ENCODE measurements at regions not wholly inside any gene's neighbourhood (a gene's known extent, or its start where the extent isn't known, plus 50 kb on each side); places are given as distances from the start of the nearest gene placed in this dataset.

- Mint-ChIP-seq H3K27me3 (ENCODE audit: insufficient read depth, low read depth, poor library complexity) (peaks cover 1% of the 10 kb centered on the region), H3K4me1 (peaks cover 9% of the 10 kb centered on the region), H3K9me3 (peaks cover 23% of the 10 kb centered on the region), H3K27ac (no peak overlapping the region), H3K4me3 (no peak overlapping the region), H3K36me3 (ENCODE audit: low read depth) (peaks cover 8% of the 10 kb centered on the region; the same call in 2 of the 3 replicates)
- no peak overlapping the region for H3K4me3 ChIP-seq
- no peak overlapping the region for H3K27ac ChIP-seq (ENCODE audit: low read depth)
- TF ChIP-seq EZH2phosphoT487 (IDR thresholded peaks at IDR 0.05; ENCODE audit: unreplicated experiment) (no peak), JUNB (IDR thresholded peaks at IDR 0.05; ENCODE audit: unreplicated experiment) (no peak), CTCF (conservative IDR thresholded peaks at IDR 0.05; ENCODE audit: low read depth in 2 of 2) (no peak), ZNF114 (CRISPR knock-in tag; IDR thresholded peaks at IDR 0.05) (no peak), ZNF331 (CRISPR knock-in tag; IDR thresholded peaks at IDR 0.05; ENCODE audit: low read depth) (no peak), POLR2AphosphoS5 (IDR thresholded peaks at IDR 0.05; ENCODE audit: low read depth) (no peak), ETS1 (IDR thresholded peaks at IDR 0.05) (no peak)
- H3K36me3 ChIP-seq (ENCODE audit: insufficient read depth) = no peaks in the 10 kb centered on the region
- H2AFZ ChIP-seq = no peak overlapping the region
- H3F3A ChIP-seq (replicated peaks; ENCODE audit: low read depth) = no peaks in the 10 kb centered on the region
- no peaks in the 10 kb centered on the region for H3K27me3 ChIP-seq (ENCODE audit: insufficient read depth)
- no peaks in the 10 kb centered on the region for H3K79me2 ChIP-seq (replicated peaks; ENCODE audit: insufficient read depth)
- H4K20me1 ChIP-seq (replicated peaks; ENCODE audit: insufficient read depth) = no peaks in the 10 kb centered on the region
- H3K4me2 ChIP-seq = no peak overlapping the region
- no peaks in the 10 kb centered on the region for H3K4me1 ChIP-seq (ENCODE audit: insufficient read depth)
- DNase-seq (ENCODE audit: low spot score) = no peak
- no peak for ATAC-seq
- H3K9me2 ChIP-seq (ENCODE audit: insufficient read depth) = no peaks in the 10 kb centered on the region
Measured at GRCh38 chr15:25587616-25588340, 149.0 kb upstream of the UBE3A start.

GRCh38 chr15:25582886-25583285, 144.1 kb upstream of the UBE3A start:
- Histone ChIP-seq H4K20me1 (replicated peaks; ENCODE audit: insufficient read depth) (no peaks in the 10 kb centered on the region), H3K79me2 (replicated peaks; ENCODE audit: insufficient read depth) (no peaks in the 10 kb centered on the region), H3K9me2 (ENCODE audit: insufficient read depth) (no peaks in the 10 kb centered on the region; the same call in 1 of the 2 replicates), H3K27ac (ENCODE audit: low read depth) (no peak overlapping the region), H2AFZ (peak overlapping the region; percentile 75; the same call in 1 of the 2 replicates), H3K36me3 (ENCODE audit: insufficient read depth) (no peaks in the 10 kb centered on the region), H3K27me3 (ENCODE audit: insufficient read depth) (no peaks in the 10 kb centered on the region), H3K4me1 (ENCODE audit: insufficient read depth) (no peaks in the 10 kb centered on the region), H3K4me2 (no peak overlapping the region), H3F3A (replicated peaks; ENCODE audit: low read depth) (no peaks in the 10 kb centered on the region), H3K4me3 (no peak overlapping the region)
- ATAC-seq = no peak
- peaks cover 12% of the 10 kb centered on the region; the same call in 2 of the 3 replicates for H3K9me3 Mint-ChIP-seq
- no peak for DNase-seq (ENCODE audit: low spot score)
- no peak overlapping the region for H3K27ac Mint-ChIP-seq
- no peak overlapping the region for H3K4me3 Mint-ChIP-seq
- H3K4me1 Mint-ChIP-seq = peaks cover 9% of the 10 kb centered on the region
- no peaks in the 10 kb centered on the region for H3K27me3 Mint-ChIP-seq (ENCODE audit: insufficient read depth, low read depth, poor library complexity)
- H3K36me3 Mint-ChIP-seq (ENCODE audit: low read depth) = peaks cover 4% of the 10 kb centered on the region; the same call in 1 of the 3 replicates
- TF ChIP-seq CTCF (conservative IDR thresholded peaks at IDR 0.05; ENCODE audit: low read depth in 2 of 2) (no peak), CREB1 (CRISPR knock-in tag; IDR thresholded peaks at IDR 0.05; ENCODE audit: low read depth) (no peak), ZNF114 (CRISPR knock-in tag; IDR thresholded peaks at IDR 0.05) (no peak), ZNF331 (CRISPR knock-in tag; IDR thresholded peaks at IDR 0.05; ENCODE audit: low read depth) (no peak), NANOG (IDR thresholded peaks at IDR 0.05; ENCODE audit: borderline replicate concordance) (no peak), JUNB (IDR thresholded peaks at IDR 0.05; ENCODE audit: unreplicated experiment) (no peak), STAT1 (IDR thresholded peaks at IDR 0.05; ENCODE audit: unreplicated experiment) (no peak), EZH2phosphoT487 (IDR thresholded peaks at IDR 0.05; ENCODE audit: unreplicated experiment) (no peak)

Measured in GM23338 (cell line).